ENCODE measurements at regions not wholly inside any gene's neighbourhood (a gene's known extent, or its start where the extent isn't known, plus 50 kb on each side); places are given as distances from the start of the nearest gene placed in this dataset.

DNA sequence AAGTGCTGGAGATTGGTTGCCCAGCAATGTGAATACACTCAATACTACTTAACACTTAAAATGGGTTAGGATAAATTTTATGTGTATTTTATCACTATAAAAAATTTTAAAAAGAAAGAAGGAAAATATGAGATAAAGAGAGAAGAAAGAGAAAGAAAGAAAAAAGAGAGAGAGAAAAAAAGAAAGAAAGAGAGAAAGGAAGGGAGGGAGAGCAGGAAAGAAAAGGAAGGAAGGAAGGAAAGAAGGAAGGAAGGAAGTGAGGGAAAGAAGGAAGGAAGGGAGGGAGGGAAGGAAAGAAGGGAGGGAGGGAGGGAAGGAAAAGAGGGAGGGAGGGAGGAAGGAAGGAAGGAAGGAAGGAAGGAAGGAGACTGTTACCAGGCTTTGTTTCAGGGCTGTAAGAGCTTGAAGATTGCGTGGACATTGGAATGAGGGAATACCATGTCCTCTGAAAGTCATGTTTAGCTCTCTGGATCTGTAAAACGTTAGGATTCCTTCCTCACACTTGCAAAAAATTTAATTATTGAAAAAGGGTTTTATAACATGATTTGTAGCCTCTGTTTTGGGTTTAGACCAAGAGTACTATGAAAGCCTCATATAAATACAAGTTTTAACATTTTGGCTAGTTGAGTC is 152.3 kb upstream of the DAP start:
- no peaks in the 10 kb centered on the region for H3K9me3 ChIP-seq
- no peak for ATAC-seq (ENCODE audit: low FRiP score in 2 of 2)
- no peaks in the 10 kb centered on the region for H3K36me3 ChIP-seq
- TF ChIP-seq, protein P1, sequence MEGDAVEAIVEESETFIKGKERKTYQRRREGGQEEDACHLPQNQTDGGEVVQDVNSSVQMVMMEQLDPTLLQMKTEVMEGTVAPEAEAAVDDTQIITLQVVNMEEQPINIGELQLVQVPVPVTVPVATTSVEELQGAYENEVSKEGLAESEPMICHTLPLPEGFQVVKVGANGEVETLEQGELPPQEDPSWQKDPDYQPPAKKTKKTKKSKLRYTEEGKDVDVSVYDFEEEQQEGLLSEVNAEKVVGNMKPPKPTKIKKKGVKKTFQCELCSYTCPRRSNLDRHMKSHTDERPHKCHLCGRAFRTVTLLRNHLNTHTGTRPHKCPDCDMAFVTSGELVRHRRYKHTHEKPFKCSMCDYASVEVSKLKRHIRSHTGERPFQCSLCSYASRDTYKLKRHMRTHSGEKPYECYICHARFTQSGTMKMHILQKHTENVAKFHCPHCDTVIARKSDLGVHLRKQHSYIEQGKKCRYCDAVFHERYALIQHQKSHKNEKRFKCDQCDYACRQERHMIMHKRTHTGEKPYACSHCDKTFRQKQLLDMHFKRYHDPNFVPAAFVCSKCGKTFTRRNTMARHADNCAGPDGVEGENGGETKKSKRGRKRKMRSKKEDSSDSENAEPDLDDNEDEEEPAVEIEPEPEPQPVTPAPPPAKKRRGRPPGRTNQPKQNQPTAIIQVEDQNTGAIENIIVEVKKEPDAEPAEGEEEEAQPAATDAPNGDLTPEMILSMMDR (IDR thresholded peaks at IDR 0.05): no peak
- no peak for TF ChIP-seq EP300 (IDR thresholded peaks at IDR 0.05)
- no peak for TF ChIP-seq POLR2A (IDR thresholded peaks at IDR 0.05)
- no peak for TF ChIP-seq POLR2AphosphoS5 (IDR thresholded peaks at IDR 0.05)
- H3K27ac ChIP-seq: no peak overlapping the region
- no peak for DNase-seq
- no peaks in the 10 kb centered on the region for H3K4me1 ChIP-seq
- H3K27me3 ChIP-seq: no peaks in the 10 kb centered on the region
- 36 to 43% methylated on average over 2 of the region's 2 CpGs for WGBS, 2 donors
- H3K4me3 ChIP-seq: no peak overlapping the region

DNA sequence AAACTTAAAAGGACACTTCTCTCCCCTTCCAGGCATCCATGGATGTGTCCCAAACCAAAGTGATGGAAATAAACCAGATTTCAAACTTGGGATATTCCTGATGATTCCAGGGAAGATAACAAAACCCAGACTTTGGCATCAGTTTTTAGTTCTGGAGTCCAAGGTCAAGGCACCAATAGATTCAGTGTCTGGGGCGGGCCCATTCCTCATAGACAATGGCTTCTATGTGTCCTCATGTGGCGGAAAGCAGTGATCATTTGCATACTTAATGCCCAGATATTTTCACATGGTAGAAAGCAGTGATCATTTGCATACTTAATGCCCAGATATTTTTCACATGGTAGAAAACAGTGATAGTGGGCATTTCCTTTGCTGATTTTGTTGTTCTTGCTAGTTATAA is 151.4 kb upstream of the DAP start:
- Histone ChIP-seq H3K27me3 (no peaks in the 10 kb centered on the region), H3K36me3 (no peaks in the 10 kb centered on the region)
- ATAC-seq (ENCODE audit: low FRiP score in 2 of 2): no peak

DNA sequence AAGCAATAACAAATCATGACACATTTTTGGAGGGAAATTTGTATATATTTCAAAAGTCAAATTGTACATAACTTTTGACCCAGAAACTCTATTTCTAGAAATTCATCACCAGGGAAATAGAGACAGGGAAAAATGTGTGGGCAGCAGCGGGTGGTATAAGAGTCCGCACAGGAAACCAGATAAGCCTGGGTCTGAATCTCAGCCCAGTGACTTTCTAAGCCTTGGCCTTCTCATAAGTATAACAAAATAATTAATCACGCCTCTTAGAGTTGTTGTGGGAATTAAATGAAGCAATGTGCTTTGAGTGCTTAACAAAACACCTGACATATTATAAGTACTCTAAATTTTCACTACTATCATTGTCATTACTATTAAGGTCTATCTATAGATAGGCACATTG is 149.2 kb upstream of the DAP start:
- Histone ChIP-seq H3K27me3 (no peaks in the 10 kb centered on the region), H3K9me3 (no peaks in the 10 kb centered on the region), H3K4me3 (no peak overlapping the region), H3K36me3 (no peaks in the 10 kb centered on the region), H3K27ac (no peak overlapping the region), H3K4me1 (no peaks in the 10 kb centered on the region)
- TF ChIP-seq EP300 (IDR thresholded peaks at IDR 0.05): no peak
- no peak for TF ChIP-seq POLR2AphosphoS5 (IDR thresholded peaks at IDR 0.05)
- TF ChIP-seq, protein P1 (IDR thresholded peaks at IDR 0.05): no peak
- no peak for TF ChIP-seq POLR2A (IDR thresholded peaks at IDR 0.05)
- 72 to 73% methylated on average over 3 of the region's 3 CpGs for WGBS, 2 donors
- ATAC-seq (ENCODE audit: low FRiP score in 2 of 2) (no peak), DNase-seq (no peak)

More for the DNA sequence above, 151.4 kb upstream of the DAP start:
- 89 to 94% methylated on average over 2 of the region's 2 CpGs for WGBS, 2 donors
- Histone ChIP-seq H3K27ac (no peak overlapping the region), H3K4me1 (no peaks in the 10 kb centered on the region), H3K9me3 (no peaks in the 10 kb centered on the region), H3K4me3 (no peak overlapping the region)
- TF ChIP-seq POLR2AphosphoS5 (IDR thresholded peaks at IDR 0.05) (no peak), POLR2A (IDR thresholded peaks at IDR 0.05) (no peak), EP300 (IDR thresholded peaks at IDR 0.05) (no peak)
- TF ChIP-seq, protein P1 (IDR thresholded peaks at IDR 0.05): no peak
- no peak for DNase-seq

DNA sequence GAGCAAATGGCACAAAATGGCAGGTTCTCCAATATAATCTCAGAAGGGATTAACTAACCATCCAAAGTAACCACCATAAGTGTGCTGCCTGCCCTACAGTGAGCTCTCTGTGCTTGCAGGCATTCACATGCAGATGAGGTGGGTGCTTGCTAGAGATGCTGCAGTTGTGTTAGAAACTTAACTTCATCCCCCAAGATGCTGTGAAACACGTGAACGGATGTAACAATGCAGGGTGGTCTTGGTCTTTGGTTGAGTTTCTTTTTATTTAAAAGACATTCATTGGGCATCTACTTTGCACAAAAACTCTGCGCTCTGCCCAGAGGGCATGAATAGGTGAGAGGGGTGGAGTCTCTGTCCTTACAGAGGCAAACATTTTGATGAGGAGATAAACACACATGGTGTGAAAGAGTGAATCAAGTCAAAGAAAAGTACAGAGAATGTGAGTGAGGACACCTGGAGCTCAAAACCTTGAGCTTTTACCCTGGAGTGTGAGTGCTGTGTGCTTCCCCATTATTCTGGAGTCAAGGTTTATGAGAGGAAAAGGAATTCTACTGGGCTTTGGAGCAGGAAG is 143.9 kb upstream of the DAP start:
- WGBS, 2 donors: 58 to 59% methylated on average over 3 of the region's 3 CpGs
- no peak overlapping the region for H3K4me3 ChIP-seq
- H3K4me1 ChIP-seq: no peaks in the 10 kb centered on the region
- no peak for ATAC-seq (ENCODE audit: low FRiP score in 2 of 2)
- TF ChIP-seq EP300 (IDR thresholded peaks at IDR 0.05): no peak
- TF ChIP-seq POLR2A (IDR thresholded peaks at IDR 0.05): no peak
- TF ChIP-seq, protein P1 (IDR thresholded peaks at IDR 0.05): no peak
- TF ChIP-seq POLR2AphosphoS5 (IDR thresholded peaks at IDR 0.05): no peak
- no peaks in the 10 kb centered on the region for H3K36me3 ChIP-seq
- no peak for DNase-seq
- no peaks in the 10 kb centered on the region for H3K27me3 ChIP-seq
- H3K27ac ChIP-seq: no peak overlapping the region
- H3K9me3 ChIP-seq: no peaks in the 10 kb centered on the region
